T-cell (primary cell): ENCODE measurements at regions not wholly inside any gene's neighbourhood (a gene's known extent, or its start where the extent isn't known, plus 50 kb on each side); places are given as distances from the start of the nearest gene placed in this dataset.

Experiments
- ATAC-seq, 4 experiments: fragments of 200-7000 bp in 3 of 4; fragments of 150-1000 bp in 1 of 4; cut with Tn5 transposase; replicated peaks in 1 of 4; 1 replicate in 3 of 4; 2 replicates in 1 of 4; pipeline ENCODE4 v1.10.0; 2021; ENCODE audit warnings: moderate library complexity in 3 of 4, mild to moderate bottlenecking in 2 of 4, moderate number of reproducible peaks in 1 of 4
- CTCF ChIA-PET, 2 donors: fragments of 300-600 bp; sonication (Branson Sonifier 250); formaldehyde crosslinking; loops; one replicate each; lab custom pipeline; 2022; ENCODE audit warnings: antibody characterized with exemption in 2 of 2; lab: Charles Lee
- POLR2A ChIA-PET, 2 donors: fragments of 300-600 bp; sonication (Branson Sonifier 250); formaldehyde crosslinking; loops; one replicate each; lab custom pipeline; 2022; ENCODE audit warnings: antibody characterized with exemption in 2 of 2; lab: Charles Lee
- DNase-seq, 35 experiments: peaks; one replicate each; pipeline versions ENCODE4 v3.0.0 to v3.0.0-alpha.2; 2013 to 2023
- H3K27ac ChIP-seq: one replicate; pipeline ENCODE4 v1.5.1; 2013; ENCODE audit warnings: low read length
- H3K27me3 ChIP-seq, 2 experiments: replicated peaks in 1 of 2; 1 replicate in 1 of 2; 2 replicates in 1 of 2; pipeline versions ENCODE4 v1.6.1 to v1.7.0; 2013; ENCODE audit warnings: low read length in 1 of 2, mixed read lengths in 1 of 2; ENCODE audit not compliant: control insufficient read depth in 2 of 2, insufficient read depth in 2 of 2; ENCODE audit errors: extremely low read depth in 1 of 2
- H3K36me3 ChIP-seq, 2 donors: 1 replicate in 1 of 2; 2 replicates in 1 of 2; pipeline versions ENCODE4 v1.6.1 to v1.7.0; 2013; ENCODE audit warnings: low read length in 1 of 2; ENCODE audit not compliant: control insufficient read depth in 2 of 2, insufficient read depth in 1 of 2; ENCODE audit errors: extremely low read depth in 1 of 2
- H3K4me1 ChIP-seq, 2 experiments: 1 replicate in 1 of 2; 2 replicates in 1 of 2; pipeline versions ENCODE4 v1.6.1 to v1.7.0; 2013; ENCODE audit warnings: low read length in 2 of 2, mixed read lengths in 1 of 2; ENCODE audit not compliant: insufficient read depth in 2 of 2, control insufficient read depth in 1 of 2; ENCODE audit errors: extremely low read depth in 1 of 2
- H3K4me3 ChIP-seq, 2 donors: 1 replicate in 1 of 2; 2 replicates in 1 of 2; pipeline versions ENCODE4 v1.5.1 to v1.7.0; 2013; ENCODE audit warnings: mild to moderate bottlenecking in 2 of 2, low read length in 1 of 2, moderate library complexity in 1 of 2; ENCODE audit not compliant: control insufficient read depth in 1 of 2; ENCODE audit errors: extremely low read depth in 1 of 2
- H3K9me3 ChIP-seq: 2 replicates; pipeline ENCODE4 v1.7.0; 2013
- H3K27ac Mint-ChIP-seq, 2 donors: one replicate each; pipeline ENCODE4 v1.8.0; 2020 to 2021; ENCODE audit warnings: mild to moderate bottlenecking in 2 of 2, mixed read lengths in 2 of 2
- H3K27me3 Mint-ChIP-seq, 2 donors: one replicate each; pipeline ENCODE4 v1.8.0; 2021 to 2022; ENCODE audit warnings: mixed read lengths in 2 of 2
- H3K36me3 Mint-ChIP-seq: one replicate; pipeline ENCODE4 v1.8.0; 2021; ENCODE audit warnings: mixed read lengths
- H3K4me1 Mint-ChIP-seq, 3 donors: one replicate each; pipeline ENCODE4 v1.8.0; 2020 to 2022; ENCODE audit warnings: mixed read lengths in 3 of 3, mild to moderate bottlenecking in 1 of 3
- H3K4me3 Mint-ChIP-seq, 3 donors: one replicate each; pipeline ENCODE4 v1.8.0; 2020 to 2022; ENCODE audit warnings: mild to moderate bottlenecking in 3 of 3, mixed read lengths in 3 of 3, moderate library complexity in 3 of 3
- H3K9me3 Mint-ChIP-seq, 3 donors: one replicate each; pipeline ENCODE4 v1.8.0; 2020 to 2022; ENCODE audit warnings: mixed read lengths in 3 of 3
- WGBS: methylation state at CpG from one replicate; pipeline ENCODE4 v1.1.5; 2013; ENCODE audit warnings: missing lambda C conversion rate; ENCODE audit not compliant: insufficient coverage; 5-methylcytosine and 5-hydroxymethylcytosine counted together

GRCh38 chr4:129543299-129543698, 447.3 kb downstream of the C4orf33 start:
- Mint-ChIP-seq H3K36me3 (no peaks in the 10 kb centered on the region), H3K4me3 (no peak overlapping the region), H3K27ac (no peak overlapping the region), H3K27me3 (no peaks in the 10 kb centered on the region), H3K9me3 (peaks cover 0 to 10% (median 0%) of the 10 kb centered on the region in 3 donors), H3K4me1 (no peaks in the 10 kb centered on the region)
- ATAC-seq (no peak), DNase-seq (no peak)
- ChIA-PET POLR2A (no interaction called here), CTCF (no interaction called here)
- Histone ChIP-seq H3K36me3 (no peaks in the 10 kb centered on the region), H3K27me3 (no peaks in the 10 kb centered on the region), H3K9me3 (no peaks in the 10 kb centered on the region), H3K4me1 (no peaks in the 10 kb centered on the region), H3K4me3 (no peak overlapping the region), H3K27ac (no peak overlapping the region)

GRCh38 chr4:129545599-129546278, 449.8 kb downstream of the C4orf33 start:
- no peak overlapping the region for H3K4me3 Mint-ChIP-seq
- Histone ChIP-seq H3K36me3 (no peaks in the 10 kb centered on the region), H3K4me3 (no peak overlapping the region), H3K9me3 (no peaks in the 10 kb centered on the region), H3K4me1 (no peaks in the 10 kb centered on the region), H3K27ac (no peak overlapping the region), H3K27me3 (no peaks in the 10 kb centered on the region)
- no peak overlapping the region for H3K27ac Mint-ChIP-seq
- CTCF ChIA-PET = no interaction called here
- peaks cover 0 to 8% (median 0%) of the 10 kb centered on the region in 3 donors for H3K9me3 Mint-ChIP-seq
- ATAC-seq (no peak), DNase-seq (no peak)
- no peaks in the 10 kb centered on the region for H3K36me3 Mint-ChIP-seq
- POLR2A ChIA-PET = no interaction called here
- no peaks in the 10 kb centered on the region for H3K4me1 Mint-ChIP-seq
- no peaks in the 10 kb centered on the region for H3K27me3 Mint-ChIP-seq
- WGBS = 88% methylated on average over 1 of the region's 5 CpGs

- ChIA-PET CTCF (no interaction called here), POLR2A (no interaction called here)
- no peaks in the 10 kb centered on the region for H3K9me3 ChIP-seq
- no peaks in the 10 kb centered on the region for H3K27me3 Mint-ChIP-seq
- H3K36me3 Mint-ChIP-seq = no peaks in the 10 kb centered on the region
- no peak overlapping the region for H3K4me3 Mint-ChIP-seq
- no CpG with 5 or more reads among the region's 1 CpG for WGBS
- peaks cover 0 to 6% (median 0%) of the 10 kb centered on the region in 3 donors for H3K9me3 Mint-ChIP-seq
- H3K4me1 ChIP-seq = no peaks in the 10 kb centered on the region
- no peak overlapping the region for H3K4me3 ChIP-seq
- no peaks in the 10 kb centered on the region for H3K4me1 Mint-ChIP-seq
- no peak overlapping the region for H3K27ac Mint-ChIP-seq
- ATAC-seq (no peak), DNase-seq (no peak)
- H3K27ac ChIP-seq = no peak overlapping the region
- no peaks in the 10 kb centered on the region for H3K36me3 ChIP-seq
- H3K27me3 ChIP-seq = no peaks in the 10 kb centered on the region
These were observed 450.6 kb downstream of the C4orf33 start for GRCh38 chr4:129546531-129546930.

GRCh38 chr4:129550281-129550785, 454.4 kb downstream of the C4orf33 start:
- H3K27me3 ChIP-seq = no peaks in the 10 kb centered on the region
- no peaks in the 10 kb centered on the region for H3K36me3 ChIP-seq
- no peak for ATAC-seq
- 20% methylated on average over 1 of the region's 1 CpG for WGBS
- Mint-ChIP-seq H3K27ac (no peak overlapping the region), H3K4me1 (no peaks in the 10 kb centered on the region), H3K36me3 (no peaks in the 10 kb centered on the region), H3K9me3 (peaks cover 0 to 4% (median 0%) of the 10 kb centered on the region in 3 donors), H3K4me3 (no peak overlapping the region), H3K27me3 (no peaks in the 10 kb centered on the region)
- no peak overlapping the region for H3K27ac ChIP-seq
- H3K4me1 ChIP-seq = no peaks in the 10 kb centered on the region
- H3K9me3 ChIP-seq = no peaks in the 10 kb centered on the region
- no peak overlapping the region for H3K4me3 ChIP-seq
- no peak for DNase-seq
- ChIA-PET POLR2A (no interaction called here), CTCF (no interaction called here)

- H3K36me3 Mint-ChIP-seq = no peaks in the 10 kb centered on the region
- no peak overlapping the region for H3K27ac Mint-ChIP-seq
- Histone ChIP-seq H3K4me1 (no peaks in the 10 kb centered on the region), H3K4me3 (no peak overlapping the region), H3K27me3 (no peaks in the 10 kb centered on the region), H3K27ac (no peak overlapping the region), H3K9me3 (no peaks in the 10 kb centered on the region), H3K36me3 (no peaks in the 10 kb centered on the region)
- ATAC-seq = no peak
- peaks cover 0 to 6% (median 2%) of the 10 kb centered on the region in 3 donors for H3K9me3 Mint-ChIP-seq
- no peaks in the 10 kb centered on the region for H3K27me3 Mint-ChIP-seq
- CTCF ChIA-PET = no interaction called here
- WGBS = no CpG with 5 or more reads among the region's 1 CpG
- H3K4me1 Mint-ChIP-seq = no peaks in the 10 kb centered on the region
- POLR2A ChIA-PET = no interaction called here
- H3K4me3 Mint-ChIP-seq = no peak overlapping the region
- no peak for DNase-seq
These were observed 465.3 kb downstream of the C4orf33 start for GRCh38 chr4:129561280-129561679.

GRCh38 chr4:129561886-129562671, 466.1 kb downstream of the C4orf33 start:
- no CpG with 5 or more reads among the region's 2 CpGs for WGBS
- H3K9me3 Mint-ChIP-seq = peaks cover 0 to 6% (median 2%) of the 10 kb centered on the region in 3 donors
- H3K27me3 Mint-ChIP-seq = no peaks in the 10 kb centered on the region
- Histone ChIP-seq H3K27ac (no peak overlapping the region), H3K36me3 (no peaks in the 10 kb centered on the region), H3K4me3 (no peak overlapping the region), H3K4me1 (no peaks in the 10 kb centered on the region), H3K9me3 (no peaks in the 10 kb centered on the region), H3K27me3 (no peaks in the 10 kb centered on the region)
- ChIA-PET CTCF (no interaction called here), POLR2A (no interaction called here)
- ATAC-seq (no peak), DNase-seq (no peak)
- H3K4me3 Mint-ChIP-seq = no peak overlapping the region
- no peaks in the 10 kb centered on the region for H3K4me1 Mint-ChIP-seq
- H3K27ac Mint-ChIP-seq = no peak overlapping the region
- no peaks in the 10 kb centered on the region for H3K36me3 Mint-ChIP-seq
